Fibroblast of the aortic adventitia (primary cell): ENCODE measurements at regions not wholly inside any gene's neighbourhood (a gene's known extent, or its start where the extent isn't known, plus 50 kb on each side); places are given as distances from the start of the nearest gene placed in this dataset.
"Not testable (repeated sequence)": the region's sequence is repeated elsewhere in the genome, so short reads cannot be mapped to it uniquely, and the experiment has no call there.

Experiments used
- DNase-seq: peaks from one replicate; pipeline ENCODE4 v3.0.0-alpha.2; 2010; ENCODE audit warnings: low read depth
- H3K4me3 ChIP-seq: 2 replicates; pipeline ENCODE4 v1.5.1; 2011; ENCODE audit warnings: low read depth, mild to moderate bottlenecking, control low read depth, low read length, moderate library complexity
- TF ChIP-seq, protein P1 (sequence below): IDR thresholded peaks from 2 replicates; pipeline ENCODE4 v1.5.1; 2011; ENCODE audit warnings: mild to moderate bottlenecking, low read length, control low read depth, inconsistent platforms; ENCODE audit not compliant: insufficient read depth

DNA sequence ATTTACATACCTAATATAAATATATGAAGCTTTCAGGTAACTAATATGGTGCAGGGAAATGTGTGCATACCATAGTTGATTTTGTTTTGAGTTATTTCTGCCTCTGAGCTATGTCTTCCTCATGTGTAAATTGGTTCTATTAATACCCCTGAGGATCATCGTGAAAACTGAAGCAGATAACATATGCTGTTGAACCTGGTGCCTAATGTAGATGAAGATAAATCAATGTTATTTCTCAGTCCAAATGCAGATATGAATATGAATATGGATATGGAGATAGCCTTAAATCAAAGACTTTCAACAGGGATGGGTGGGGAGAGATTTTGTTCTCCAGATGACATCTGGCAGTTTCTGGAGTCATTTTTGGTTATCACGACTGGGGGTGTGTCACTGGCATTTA lies 122.3 kb upstream of the ANKRD30A start:
- TF ChIP-seq, protein P1, sequence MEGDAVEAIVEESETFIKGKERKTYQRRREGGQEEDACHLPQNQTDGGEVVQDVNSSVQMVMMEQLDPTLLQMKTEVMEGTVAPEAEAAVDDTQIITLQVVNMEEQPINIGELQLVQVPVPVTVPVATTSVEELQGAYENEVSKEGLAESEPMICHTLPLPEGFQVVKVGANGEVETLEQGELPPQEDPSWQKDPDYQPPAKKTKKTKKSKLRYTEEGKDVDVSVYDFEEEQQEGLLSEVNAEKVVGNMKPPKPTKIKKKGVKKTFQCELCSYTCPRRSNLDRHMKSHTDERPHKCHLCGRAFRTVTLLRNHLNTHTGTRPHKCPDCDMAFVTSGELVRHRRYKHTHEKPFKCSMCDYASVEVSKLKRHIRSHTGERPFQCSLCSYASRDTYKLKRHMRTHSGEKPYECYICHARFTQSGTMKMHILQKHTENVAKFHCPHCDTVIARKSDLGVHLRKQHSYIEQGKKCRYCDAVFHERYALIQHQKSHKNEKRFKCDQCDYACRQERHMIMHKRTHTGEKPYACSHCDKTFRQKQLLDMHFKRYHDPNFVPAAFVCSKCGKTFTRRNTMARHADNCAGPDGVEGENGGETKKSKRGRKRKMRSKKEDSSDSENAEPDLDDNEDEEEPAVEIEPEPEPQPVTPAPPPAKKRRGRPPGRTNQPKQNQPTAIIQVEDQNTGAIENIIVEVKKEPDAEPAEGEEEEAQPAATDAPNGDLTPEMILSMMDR = no peak
- DNase-seq = no peak
- H3K4me3 ChIP-seq = no peak overlapping the region

DNA sequence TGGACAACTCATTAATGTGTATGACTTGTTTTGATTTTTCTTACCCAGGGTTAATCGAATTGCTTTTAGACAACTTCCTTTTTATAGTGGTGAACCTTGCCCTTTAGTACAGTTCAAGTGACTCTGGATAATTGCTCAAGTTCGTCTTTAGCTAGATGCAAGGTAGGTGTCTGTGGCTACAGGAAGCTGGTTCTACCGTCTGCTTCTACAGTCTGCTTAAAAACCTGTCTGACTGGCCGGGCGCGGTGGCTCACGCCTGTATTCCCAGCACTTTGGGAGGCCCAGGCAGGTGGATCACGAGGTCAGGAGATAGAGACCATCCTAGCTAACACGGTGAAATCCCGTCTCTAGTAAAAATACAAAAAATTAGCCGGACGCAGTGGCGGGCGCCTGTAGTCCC lies 129.6 kb upstream of the ANKRD30A start:
- not testable (repeated sequence) for DNase-seq, H3K4me3 ChIP-seq

DNA sequence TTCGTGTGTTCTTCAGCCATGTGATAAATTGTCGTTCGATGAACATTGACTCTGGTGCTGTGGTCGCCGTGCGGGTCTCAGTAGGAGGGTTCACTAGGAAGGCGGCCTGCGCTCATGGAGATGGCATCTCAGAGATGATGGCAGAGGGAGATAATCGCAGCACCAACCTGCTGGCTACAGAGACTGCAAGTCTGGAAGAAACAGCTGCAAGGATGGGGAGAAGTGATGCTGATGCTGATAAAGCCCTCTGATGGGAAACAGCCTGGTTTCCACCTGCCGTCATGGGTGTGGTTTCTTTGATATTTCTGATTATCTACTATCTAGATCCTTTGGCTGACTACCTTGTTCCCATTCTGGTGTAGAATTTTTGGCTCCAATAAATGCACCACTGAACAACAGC lies 130.5 kb upstream of the ANKRD30A start:
- TF ChIP-seq, protein P1 = no peak
- H3K4me3 ChIP-seq = no peak overlapping the region
- no peak for DNase-seq

DNA sequence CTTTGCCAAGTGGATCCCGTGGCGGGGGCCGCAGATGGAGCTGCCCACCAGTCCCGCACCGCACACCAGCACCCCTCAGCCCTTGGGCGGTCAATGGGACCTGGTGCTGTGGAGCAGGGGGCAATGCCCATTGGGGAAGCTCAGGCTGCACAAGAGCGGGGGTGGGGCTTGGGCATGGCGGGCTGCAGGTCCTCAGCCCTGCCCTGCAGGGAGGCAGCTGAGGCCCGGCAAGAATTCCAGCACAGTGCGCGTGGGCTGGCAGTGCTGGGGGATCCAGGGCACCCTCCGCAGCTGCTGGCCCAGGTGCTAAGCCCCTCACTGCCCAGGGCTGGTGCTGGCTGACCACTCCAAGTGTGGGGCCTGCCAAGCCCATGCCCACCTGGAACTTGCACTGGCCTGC lies 136.2 kb upstream of the ANKRD30A start:
- TF ChIP-seq, protein P1 = no peak
- no peak for DNase-seq
- no peak overlapping the region for H3K4me3 ChIP-seq

DNA sequence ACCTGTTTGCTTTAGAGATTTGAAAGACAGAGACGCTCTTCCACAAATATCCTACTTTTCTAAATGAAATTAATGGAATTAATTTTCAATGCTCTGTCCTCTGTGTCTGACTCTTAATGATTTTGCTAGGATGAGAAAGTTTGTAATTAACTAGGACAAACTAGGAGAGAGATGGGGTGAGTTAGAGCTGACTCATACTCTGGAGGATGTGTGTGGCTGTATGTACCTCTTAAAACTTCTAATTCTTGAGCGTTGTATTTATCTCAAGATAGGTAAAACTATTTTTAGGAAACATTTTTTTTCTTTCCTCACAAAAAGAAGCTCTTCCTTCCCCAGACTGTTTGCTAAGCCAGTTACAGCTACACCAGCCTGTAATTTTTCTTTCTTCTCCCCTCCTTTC lies 178.8 kb upstream of the ANKRD30A start:
- DNase-seq = no peak
- H3K4me3 ChIP-seq = no peak overlapping the region
- TF ChIP-seq, protein P1 = no peak

DNA sequence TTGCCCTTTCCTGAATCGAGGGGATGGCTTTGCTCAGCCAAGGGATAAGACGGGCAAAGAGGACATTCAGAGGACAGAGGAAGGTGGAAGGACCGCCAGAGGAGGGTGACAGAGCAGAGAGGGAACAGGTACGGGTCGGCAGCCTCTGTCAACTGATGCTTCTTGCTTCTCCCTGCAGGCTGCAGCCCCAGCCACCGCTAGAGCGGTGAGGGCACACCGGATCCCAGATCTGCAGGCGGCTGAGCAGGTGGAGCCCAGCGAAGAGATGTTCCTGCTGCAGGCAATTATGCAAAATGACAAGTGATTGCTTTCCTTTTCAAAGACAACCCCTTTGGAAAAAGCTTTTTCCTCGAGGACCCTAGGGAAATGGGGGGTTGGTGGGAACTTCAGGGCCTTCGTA lies 181.9 kb upstream of the ANKRD30A start:
- no peak for DNase-seq
- H3K4me3 ChIP-seq = no peak overlapping the region
- TF ChIP-seq, protein P1 = no peak

DNA sequence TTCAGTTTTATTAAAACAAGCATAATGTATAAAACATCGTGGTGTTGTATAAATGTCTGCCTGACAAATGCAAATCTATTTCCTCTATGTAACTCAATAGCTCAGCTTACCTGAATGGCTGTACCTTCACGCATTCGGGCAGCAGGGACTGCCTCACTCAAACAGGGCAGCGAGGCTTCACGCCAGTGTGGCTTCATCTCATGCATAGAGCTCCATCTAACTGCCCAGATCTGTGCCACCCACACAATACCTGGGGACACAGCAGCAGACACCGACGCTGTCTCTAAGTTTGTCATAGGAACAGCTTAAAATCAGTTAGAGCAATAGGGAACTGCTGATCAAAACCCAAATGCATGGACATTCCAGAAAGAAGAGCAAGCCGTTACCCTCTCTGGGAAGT lies 182.8 kb upstream of the ANKRD30A start:
- H3K4me3 ChIP-seq = no peak overlapping the region
- DNase-seq = no peak
- TF ChIP-seq, protein P1 = no peak
